HG03558 (cell line): ENCODE measurements at regions not wholly inside any gene's neighbourhood (a gene's known extent, or its start where the extent isn't known, plus 50 kb on each side); places are given as distances from the start of the nearest gene placed in this dataset.

Source experiments
- ATAC-seq: cut with Tn5 transposase; IDR thresholded peaks from one replicate; pipeline ENCODE4 v1.9.1; 2021; ENCODE audit warnings: moderate number of reproducible peaks; ENCODE audit not compliant: unreplicated experiment; ENCODE audit errors: extremely low read depth

GRCh38 chr14:100673085-100673806, 53.4 kb upstream of the DLK1 start:
- ATAC-seq = no peak

GRCh38 chr14:100673807-100674154, 52.9 kb upstream of the DLK1 start:
- no peak for ATAC-seq

GRCh38 chr14:100674428-100674827, 52.3 kb upstream of the DLK1 start:
- no peak for ATAC-seq

- ATAC-seq = no peak
Measured at GRCh38 chr14:100674897-100675619, 51.6 kb upstream of the DLK1 start.

- ATAC-seq = no peak
Measured at GRCh38 chr14:100675699-100676684, 50.7 kb upstream of the DLK1 start.
